SIG-M5 treated with dmso at 0.1 percent for 504 hours (cell line): ENCODE measurements at regions not wholly inside any gene's neighbourhood (a gene's known extent, or its start where the extent isn't known, plus 50 kb on each side); places are given as distances from the start of the nearest gene placed in this dataset.
"Not testable (repeated sequence)": the region's sequence is repeated elsewhere in the genome, so short reads cannot be mapped to it uniquely, and the experiment has no call there.

Experiments used
- DNase-seq: peaks from one replicate; lab custom pipeline; 2025; ENCODE audit not compliant: unreplicated experiment; lab: John Stamatoyannopoulos, UW

GRCh38 chr2:147164563-147164962 is 680.3 kb upstream of the ACVR2A start:
- DNase-seq: no peak

- no peak for DNase-seq
These were observed 683.1 kb upstream of the ACVR2A start for GRCh38 chr2:147161746-147162145.

GRCh38 chr2:147156970-147157369 is 687.9 kb upstream of the ACVR2A start:
- no peak for DNase-seq

- DNase-seq: no peak
These were observed 694.6 kb upstream of the ACVR2A start for GRCh38 chr2:147150241-147150635.

GRCh38 chr2:147149575-147150240 is 695.1 kb upstream of the ACVR2A start:
- no peak for DNase-seq

GRCh38 chr2:147147802-147148201 is 697.0 kb upstream of the ACVR2A start:
- DNase-seq: no peak

- no peak for DNase-seq
These were observed 702.9 kb upstream of the ACVR2A start for GRCh38 chr2:147141930-147142329.

- DNase-seq: not testable (repeated sequence)
These were observed 705.1 kb upstream of the ACVR2A start for GRCh38 chr2:147139732-147140131.

GRCh38 chr2:147137711-147138110 is 707.1 kb upstream of the ACVR2A start:
- DNase-seq: no peak

- no peak for DNase-seq
These were observed 709.5 kb upstream of the ACVR2A start for GRCh38 chr2:147135376-147135775.

- no peak for DNase-seq
These were observed 711.4 kb upstream of the ACVR2A start for GRCh38 chr2:147133286-147133908.

GRCh38 chr2:147125145-147125544 is 719.7 kb upstream of the ACVR2A start:
- no peak for DNase-seq

- DNase-seq: no peak
These were observed 721.9 kb upstream of the ACVR2A start for GRCh38 chr2:147122944-147123343.

GRCh38 chr2:147110962-147111361 is 733.9 kb upstream of the ACVR2A start:
- no peak for DNase-seq

GRCh38 chr2:147110317-147110716 is 734.5 kb upstream of the ACVR2A start:
- no peak for DNase-seq

- DNase-seq: no peak
These were observed 735.5 kb upstream of the ACVR2A start for GRCh38 chr2:147109291-147109690.

GRCh38 chr2:147108548-147108947 is 736.3 kb upstream of the ACVR2A start:
- DNase-seq: no peak

- no peak for DNase-seq
These were observed 742.7 kb upstream of the ACVR2A start for GRCh38 chr2:147101941-147102790.

GRCh38 chr2:147100406-147101035 is 744.3 kb upstream of the ACVR2A start:
- no peak for DNase-seq

- no peak for DNase-seq
These were observed 745.0 kb upstream of the ACVR2A start for GRCh38 chr2:147099845-147100244.

- DNase-seq: no peak
These were observed 745.9 kb upstream of the ACVR2A start for GRCh38 chr2:147098940-147099339.

GRCh38 chr2:147097747-147098146 is 747.1 kb upstream of the ACVR2A start:
- no peak for DNase-seq
